Retina (tissue), 1 donor: ENCODE measurements at regions not wholly inside any gene's neighbourhood (a gene's known extent, or its start where the extent isn't known, plus 50 kb on each side); places are given as distances from the start of the nearest gene placed in this dataset.

Experiments used
- DNase-seq: peaks from one replicate; pipeline ENCODE4 v3.0.0-alpha.2; 2016

GRCh38 chr7:42479816-42480633, 243.0 kb upstream of the GLI3 start:
- no peak for DNase-seq

GRCh38 chr7:42479452-42479815, 242.4 kb upstream of the GLI3 start:
- no peak for DNase-seq

GRCh38 chr7:42478717-42479116, 241.7 kb upstream of the GLI3 start:
- DNase-seq: no peak

GRCh38 chr7:42476255-42476654, 239.2 kb upstream of the GLI3 start:
- no peak for DNase-seq

GRCh38 chr7:42475082-42475481, 238.1 kb upstream of the GLI3 start:
- no peak for DNase-seq

- no peak for DNase-seq
These were observed 236.1 kb upstream of the GLI3 start for GRCh38 chr7:42473099-42473498.

- no peak for DNase-seq
These were observed 234.7 kb upstream of the GLI3 start for GRCh38 chr7:42471573-42472174.

GRCh38 chr7:42469341-42469740, 232.3 kb upstream of the GLI3 start:
- no peak for DNase-seq

- DNase-seq: no peak
These were observed 231.5 kb upstream of the GLI3 start for GRCh38 chr7:42468471-42468870.

- no peak for DNase-seq
These were observed 224.5 kb upstream of the GLI3 start for GRCh38 chr7:42461537-42461936.

- DNase-seq: no peak
These were observed 223.9 kb upstream of the GLI3 start for GRCh38 chr7:42460933-42461332.

GRCh38 chr7:42460148-42460547, 223.1 kb upstream of the GLI3 start:
- no peak for DNase-seq

GRCh38 chr7:42457663-42458062, 220.7 kb upstream of the GLI3 start:
- DNase-seq: no peak

GRCh38 chr7:42456756-42457276, 219.8 kb upstream of the GLI3 start:
- no peak for DNase-seq

- DNase-seq: peak; percentile 33
These were observed 219.3 kb upstream of the GLI3 start for GRCh38 chr7:42456267-42456666.

GRCh38 chr7:42453931-42454361, 216.9 kb upstream of the GLI3 start:
- DNase-seq: peak; percentile 70

GRCh38 chr7:42452356-42452755, 215.3 kb upstream of the GLI3 start:
- peak; percentile 19 for DNase-seq

- no peak for DNase-seq
These were observed 212.4 kb upstream of the GLI3 start for GRCh38 chr7:42449431-42449830.

- DNase-seq: no peak
These were observed 211.9 kb upstream of the GLI3 start for GRCh38 chr7:42448901-42449300.

GRCh38 chr7:42445691-42446090, 208.7 kb upstream of the GLI3 start:
- DNase-seq: no peak

- no peak for DNase-seq
These were observed 203.9 kb upstream of the GLI3 start for GRCh38 chr7:42440951-42441350.

- DNase-seq: no peak
These were observed 195.6 kb upstream of the GLI3 start for GRCh38 chr7:42432644-42433043.

GRCh38 chr7:42431873-42432272, 194.9 kb upstream of the GLI3 start:
- DNase-seq: no peak

- DNase-seq: no peak
These were observed 192.3 kb upstream of the GLI3 start for GRCh38 chr7:42429339-42429738.
